GM20431 (cell line): ENCODE measurements at regions not wholly inside any gene's neighbourhood (a gene's known extent, or its start where the extent isn't known, plus 50 kb on each side); places are given as distances from the start of the nearest gene placed in this dataset.
"Not testable (repeated sequence)": the region's sequence is repeated elsewhere in the genome, so short reads cannot be mapped to it uniquely, and the experiment has no call there.

Experiments used
- in situ Hi-C: fragments of 300-500 bp; cut with MseI, MboI; formaldehyde crosslinking; loops from one replicate; pipeline ENCODE4 v1.15.0; 2020; ENCODE audit warnings: low sequenced_read_pairs; ENCODE audit not compliant: unreplicated experiment

DNA sequence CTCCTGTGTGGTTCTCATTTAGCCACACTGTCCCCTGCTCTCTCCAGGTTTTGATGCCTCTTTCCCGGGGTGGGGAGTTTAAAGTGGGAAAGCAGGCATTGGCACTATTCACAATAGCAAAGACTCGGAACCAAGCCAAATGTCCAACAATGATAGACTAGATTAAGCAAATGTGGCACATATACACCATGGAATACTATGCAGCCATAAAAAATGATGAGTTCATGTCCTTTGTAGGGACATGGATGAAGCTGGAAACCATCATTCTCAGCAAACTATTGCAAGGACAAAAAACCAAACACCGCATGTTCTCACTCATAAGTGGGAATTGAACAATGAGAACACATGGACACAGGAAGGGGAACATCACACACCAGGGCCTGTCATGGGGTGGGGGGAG is 117.6 kb upstream of the PITX1 start:
- in situ Hi-C loops: not testable (repeated sequence)

DNA sequence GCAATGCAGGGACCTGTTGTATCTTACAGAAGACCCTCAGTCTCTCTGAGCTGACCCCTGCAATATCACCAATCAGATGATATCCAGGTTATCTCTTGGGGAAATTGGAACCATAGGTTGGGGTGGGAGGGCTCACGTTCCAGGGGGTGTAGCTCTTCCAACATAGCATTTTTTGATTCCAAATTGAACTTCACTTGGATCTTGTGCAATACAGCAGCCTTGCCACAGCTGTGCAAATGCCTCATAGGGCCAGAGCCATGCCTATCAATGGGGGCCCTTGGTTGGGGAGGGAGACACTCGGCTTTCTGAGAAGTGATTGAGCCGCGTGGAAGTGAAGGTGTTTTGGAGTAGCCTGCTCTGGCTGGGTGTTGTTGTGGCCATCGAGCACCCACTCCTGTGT is 117.2 kb upstream of the PITX1 start:
- in situ Hi-C loops: no loop called here

DNA sequence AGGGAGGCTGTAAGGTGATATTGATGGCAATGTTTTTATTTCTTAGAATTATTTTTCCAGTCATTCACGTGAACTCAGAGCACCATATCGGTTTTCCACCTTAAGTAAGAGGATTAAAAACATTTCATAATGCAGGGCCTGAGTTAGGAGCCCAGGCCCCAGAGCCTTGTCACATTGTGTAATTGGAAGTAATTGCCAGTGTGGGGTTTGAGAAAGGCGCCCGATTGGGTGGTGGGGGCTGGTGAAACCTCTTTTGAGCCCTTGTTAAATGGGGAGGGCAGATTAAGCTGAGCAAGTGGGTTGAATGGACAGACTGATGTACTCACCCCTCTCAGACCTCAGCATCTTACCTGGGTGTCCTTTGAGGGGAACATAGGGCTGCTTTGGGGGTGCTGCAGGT is 116.7 kb upstream of the PITX1 start:
- in situ Hi-C loops: no loop called here

DNA sequence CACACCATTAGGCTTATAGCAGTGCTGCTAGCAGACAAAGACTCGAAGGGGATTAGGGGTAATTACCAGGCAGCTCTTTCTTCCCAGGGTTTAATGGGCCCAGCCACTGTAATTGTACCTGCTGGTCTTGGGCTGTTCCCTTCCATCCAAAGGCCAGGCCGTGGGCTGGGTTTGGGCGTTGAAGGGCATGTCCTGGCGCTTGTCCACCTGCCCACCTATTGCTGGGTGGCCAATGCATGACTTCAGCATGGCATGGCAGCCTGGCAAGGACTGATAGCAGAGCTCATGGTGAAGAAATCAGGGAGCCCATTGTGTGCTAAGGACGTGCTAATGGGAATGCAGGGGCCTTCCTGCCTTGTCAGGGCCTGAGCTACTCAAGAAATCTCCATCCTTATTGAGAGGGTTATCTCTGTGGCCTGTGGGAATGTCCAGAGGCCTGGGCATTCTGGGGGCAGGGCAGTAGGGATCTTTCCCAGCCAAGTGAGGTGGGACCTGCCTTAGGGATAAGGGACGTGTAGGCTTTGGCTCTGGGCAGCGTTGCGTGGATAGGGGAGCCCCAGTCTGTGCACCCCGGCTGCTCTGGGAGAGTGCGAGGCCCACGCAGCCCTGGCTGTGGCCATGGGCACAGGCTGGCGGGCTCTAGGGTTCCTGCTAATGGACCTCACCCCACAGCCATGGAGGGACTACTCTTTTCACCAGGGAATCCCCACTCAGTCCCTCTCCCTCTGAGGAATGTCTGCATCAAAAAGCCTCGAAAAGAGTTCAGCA is 116.1 kb upstream of the PITX1 start:
- in situ Hi-C loops: no loop called here

DNA sequence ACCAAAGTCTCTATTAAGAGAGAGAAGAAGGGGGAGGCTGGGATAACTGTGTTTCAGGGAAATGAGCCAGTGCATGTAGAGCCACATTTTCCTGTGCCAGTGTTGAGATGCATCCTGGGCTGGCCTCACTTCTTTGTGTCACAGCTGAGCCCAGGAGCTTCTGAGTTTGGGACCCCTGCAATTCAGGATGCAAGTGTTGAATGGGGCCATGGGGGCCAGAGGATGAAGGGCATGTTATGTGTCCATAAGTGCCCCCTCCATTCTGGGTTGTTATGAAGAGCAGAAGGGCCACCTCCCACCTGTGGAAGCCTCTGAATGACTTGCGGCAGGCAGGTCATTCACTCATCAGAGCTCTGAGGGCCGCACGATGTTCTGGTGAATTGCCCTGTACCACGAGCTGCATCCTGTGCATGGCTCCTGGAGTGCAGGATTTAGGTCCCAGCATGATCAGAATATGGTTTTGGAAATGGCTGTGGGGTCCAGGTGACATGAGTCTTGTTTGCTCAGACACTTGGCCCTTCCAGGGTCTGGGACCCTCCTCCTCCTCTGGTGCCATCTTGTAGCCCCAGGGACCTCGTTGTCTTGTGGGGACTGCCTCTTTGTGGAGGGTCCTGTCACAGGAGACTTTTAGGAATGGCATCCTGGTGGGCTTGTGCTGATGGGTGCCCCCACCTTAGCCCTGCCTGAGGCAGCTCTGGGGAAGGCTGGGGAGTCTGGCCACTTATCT is 115.4 kb upstream of the PITX1 start:
- in situ Hi-C loops: no loop called here

DNA sequence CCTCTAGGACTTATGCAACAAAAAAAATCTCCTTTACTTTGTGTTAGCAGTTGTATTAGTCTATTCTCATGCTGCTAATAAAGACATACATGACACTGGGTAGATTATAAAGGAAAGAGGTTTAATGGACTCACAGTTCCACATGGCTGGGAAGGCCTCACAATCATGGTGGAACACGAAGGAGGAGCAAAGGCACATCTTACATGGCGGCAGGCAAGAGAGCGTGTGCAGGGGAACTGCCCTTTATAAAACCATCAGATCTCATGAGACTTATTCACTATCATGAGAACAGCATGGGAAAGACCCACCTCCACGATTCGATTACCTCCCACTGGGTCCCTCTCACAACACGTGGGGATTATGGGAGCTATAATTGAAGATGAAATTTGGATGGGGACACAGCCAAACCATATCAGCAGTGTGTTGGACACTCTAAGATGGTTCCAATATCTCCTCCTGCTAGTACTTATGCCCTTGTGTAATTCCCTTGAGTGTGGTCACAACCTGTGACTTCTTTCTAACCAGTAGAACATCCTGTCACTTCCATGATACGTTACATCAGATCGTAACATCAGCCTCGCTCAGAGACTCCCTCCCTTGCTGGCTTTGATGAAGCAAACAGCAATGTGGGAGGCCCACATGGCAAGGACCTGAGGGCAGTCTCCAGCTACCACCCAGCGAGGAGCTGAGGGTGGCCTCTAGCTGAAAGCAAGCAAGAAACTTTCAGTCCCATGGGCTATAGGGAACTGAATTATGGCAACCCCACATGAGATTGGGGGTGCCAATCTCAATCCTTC is 113.5 kb upstream of the PITX1 start:
- in situ Hi-C loops: no loop called here

DNA sequence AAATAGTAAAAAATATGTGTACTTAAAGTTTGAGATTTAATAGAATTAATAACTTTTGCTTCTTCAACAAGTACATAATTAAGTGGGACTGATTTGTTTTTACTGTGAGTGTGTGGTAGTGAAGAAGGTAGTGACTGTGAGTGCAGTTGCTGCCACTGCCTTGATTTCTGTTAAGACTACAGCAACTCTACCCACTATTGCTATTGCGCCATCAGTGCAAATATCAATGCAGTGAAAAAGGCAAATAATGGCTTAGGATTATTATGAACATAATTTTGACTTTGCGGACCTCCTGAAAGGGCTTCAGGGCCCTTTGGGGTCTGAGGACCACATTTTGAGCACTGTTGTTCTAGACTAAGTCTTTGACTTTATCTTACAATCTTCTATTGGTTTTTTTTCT is 112.0 kb upstream of the PITX1 start:
- in situ Hi-C loops: no loop called here

DNA sequence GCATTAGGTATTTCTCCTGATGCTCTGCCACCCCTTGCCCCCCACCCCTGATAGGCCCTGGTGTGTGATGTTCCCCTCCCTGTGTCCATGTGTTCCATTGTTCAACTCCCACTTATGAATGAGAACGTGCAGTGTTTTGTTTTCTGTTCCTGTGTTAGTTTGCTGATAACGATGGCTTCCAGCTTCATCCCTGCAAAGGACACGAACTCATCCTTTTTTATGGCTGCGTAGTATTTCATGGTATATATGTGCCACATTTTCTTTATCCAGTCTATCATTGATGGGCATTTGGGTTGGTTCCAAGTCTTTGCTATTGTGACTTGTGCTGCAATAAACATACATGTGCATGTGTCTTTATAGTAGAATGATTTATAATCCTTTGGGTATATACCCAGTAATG is 109.7 kb upstream of the PITX1 start:
- in situ Hi-C loops: not testable (repeated sequence)

DNA sequence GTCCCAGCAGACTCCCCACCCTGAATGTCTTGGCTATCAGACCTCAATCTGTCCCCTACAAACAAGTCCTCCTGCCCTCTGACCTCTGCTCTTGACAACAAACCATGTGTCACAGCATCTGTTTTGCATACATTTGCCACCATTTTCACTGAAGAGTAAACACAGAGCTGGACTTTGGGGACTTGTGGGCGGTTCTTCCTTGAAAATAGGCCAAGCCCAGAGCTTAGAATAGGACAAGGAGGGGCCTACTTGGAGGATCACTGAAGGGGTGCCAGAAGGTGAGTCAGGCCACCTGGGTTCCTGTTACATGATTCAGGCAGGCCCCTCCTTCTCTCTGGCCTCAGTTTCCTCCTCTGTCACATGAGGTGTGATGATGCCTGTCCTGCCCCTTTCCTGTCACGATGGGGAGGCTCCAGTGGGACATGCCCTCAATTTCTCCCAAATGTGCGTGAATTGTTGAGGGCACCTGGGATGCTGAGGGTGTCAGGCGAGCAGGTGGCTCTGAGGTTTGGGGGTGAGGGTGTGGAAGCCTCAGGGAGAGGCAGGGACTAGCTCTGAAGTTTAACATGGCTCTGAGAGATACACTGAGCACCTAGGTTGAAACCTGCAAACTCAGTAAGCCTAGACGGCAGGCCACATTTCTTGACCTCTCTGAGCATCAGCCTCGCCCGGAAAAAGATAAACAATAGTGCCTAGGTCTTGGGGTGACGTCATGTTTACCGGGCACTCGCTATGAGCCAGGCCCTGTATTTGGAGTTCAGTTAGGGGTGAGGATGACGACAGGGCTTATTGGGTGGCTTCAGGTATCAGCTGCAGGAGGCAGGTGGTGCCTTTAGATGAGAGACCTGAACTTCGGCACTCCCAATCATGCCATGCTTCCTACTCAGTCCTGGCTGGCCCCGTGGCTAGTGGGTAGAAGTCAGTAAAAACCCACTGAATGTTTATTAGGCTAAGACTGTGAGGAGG is 107.6 kb upstream of the PITX1 start:
- in situ Hi-C loops: no loop called here

DNA sequence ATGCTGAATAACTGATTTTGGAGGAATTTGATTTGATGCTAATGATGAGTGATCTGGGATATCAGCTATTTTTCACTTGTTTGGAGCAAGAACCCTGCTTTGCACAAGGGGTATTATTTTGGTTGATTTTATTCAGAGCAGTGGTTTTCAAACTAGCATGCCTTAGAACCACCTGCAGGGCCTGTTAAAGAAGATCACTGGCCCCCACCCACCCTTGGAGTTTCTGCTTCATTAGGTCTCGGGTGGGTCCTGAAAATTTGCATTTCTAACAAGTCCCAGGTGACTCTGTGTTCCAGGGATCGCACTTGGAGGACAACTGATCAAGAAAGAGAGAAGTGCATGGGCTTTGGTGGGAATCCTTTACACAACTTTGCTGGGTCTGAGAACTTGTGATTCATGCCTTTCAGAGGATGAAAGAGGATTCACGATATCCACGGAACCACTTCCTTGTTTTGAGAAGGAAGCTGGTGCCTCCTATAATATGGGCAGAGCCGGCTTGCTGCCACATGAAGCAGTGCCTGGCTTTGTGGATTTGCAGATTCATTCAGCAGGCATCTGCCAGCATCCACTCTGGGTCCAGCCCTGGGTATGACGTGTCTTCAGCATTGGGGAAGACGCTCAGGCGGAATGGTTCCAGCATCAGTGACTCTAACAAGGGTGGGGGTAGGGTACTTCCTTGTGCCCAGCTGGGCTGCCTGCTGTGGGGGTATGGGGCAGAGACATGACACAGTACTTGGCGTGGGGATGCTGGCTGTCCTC is 106.6 kb upstream of the PITX1 start:
- in situ Hi-C loops: no loop called here

DNA sequence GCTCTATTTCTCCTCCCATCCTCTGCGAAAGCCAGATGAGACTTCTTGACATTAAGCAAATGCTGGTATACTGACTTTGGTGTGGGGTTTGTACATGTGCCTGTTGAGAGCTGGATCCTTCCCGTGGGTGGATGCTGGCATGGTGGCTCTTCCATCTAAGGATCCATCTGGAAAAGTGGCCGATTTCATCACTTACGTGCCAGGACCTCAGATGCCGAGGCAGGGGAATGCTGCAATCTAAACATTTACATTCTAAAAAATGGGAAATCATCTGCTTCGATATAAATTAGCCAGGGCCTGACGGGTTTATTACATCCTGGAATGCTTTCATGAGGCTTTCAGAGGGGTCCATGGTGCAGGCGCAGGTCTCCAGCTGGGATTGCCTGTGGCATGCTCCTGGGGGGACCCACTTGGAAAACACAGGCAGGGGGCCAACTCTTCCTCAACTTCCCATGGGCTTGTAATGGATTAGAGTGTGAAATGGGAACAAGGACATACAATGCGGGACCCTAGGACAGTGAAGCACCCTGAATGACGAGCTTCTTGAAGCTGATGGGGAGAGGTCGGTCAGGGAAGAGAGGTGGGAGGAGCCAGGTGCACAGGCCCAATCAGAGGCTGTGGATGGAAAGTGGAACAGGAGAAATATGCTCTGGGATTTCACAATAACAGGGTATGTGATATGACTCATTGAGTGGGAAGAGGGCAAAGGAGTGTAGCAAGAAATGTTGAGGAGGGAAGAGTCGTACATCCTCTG is 105.5 kb upstream of the PITX1 start:
- in situ Hi-C loops: no loop called here

DNA sequence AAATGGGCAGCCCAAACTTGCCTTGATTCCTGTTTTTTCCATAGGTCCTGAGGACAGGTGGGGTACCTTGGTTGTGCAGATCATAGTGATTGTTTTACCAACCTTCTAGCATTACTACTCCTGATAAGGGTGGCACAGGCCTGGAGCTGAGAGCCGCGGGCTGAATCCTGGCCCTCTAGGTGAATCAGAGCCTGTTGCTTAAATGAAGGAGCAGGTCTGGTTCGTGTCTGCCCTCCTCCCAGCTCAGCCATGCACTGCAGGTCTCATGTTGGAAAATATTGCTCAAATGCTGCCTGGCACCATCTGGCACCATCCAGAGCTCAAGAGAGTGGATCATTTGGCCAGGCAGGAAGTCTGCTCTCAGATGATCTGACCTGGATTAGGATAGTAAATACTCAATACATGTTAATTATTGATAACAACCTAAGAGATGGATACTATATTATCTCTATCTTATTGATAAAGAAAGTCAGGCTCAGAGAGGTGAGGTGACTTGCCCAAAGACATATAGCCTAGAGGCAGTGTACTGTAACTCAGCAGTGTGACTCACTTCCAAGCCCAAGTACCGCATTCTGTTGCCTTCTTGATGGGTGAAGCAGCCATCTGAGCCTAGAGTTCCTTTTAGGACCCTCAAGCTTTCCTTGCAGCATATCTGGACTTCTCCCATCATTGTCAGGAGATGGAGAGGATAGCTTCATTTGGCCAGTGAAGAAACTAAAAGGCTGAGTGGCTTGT is 104.3 kb upstream of the PITX1 start:
- in situ Hi-C loops: no loop called here

DNA sequence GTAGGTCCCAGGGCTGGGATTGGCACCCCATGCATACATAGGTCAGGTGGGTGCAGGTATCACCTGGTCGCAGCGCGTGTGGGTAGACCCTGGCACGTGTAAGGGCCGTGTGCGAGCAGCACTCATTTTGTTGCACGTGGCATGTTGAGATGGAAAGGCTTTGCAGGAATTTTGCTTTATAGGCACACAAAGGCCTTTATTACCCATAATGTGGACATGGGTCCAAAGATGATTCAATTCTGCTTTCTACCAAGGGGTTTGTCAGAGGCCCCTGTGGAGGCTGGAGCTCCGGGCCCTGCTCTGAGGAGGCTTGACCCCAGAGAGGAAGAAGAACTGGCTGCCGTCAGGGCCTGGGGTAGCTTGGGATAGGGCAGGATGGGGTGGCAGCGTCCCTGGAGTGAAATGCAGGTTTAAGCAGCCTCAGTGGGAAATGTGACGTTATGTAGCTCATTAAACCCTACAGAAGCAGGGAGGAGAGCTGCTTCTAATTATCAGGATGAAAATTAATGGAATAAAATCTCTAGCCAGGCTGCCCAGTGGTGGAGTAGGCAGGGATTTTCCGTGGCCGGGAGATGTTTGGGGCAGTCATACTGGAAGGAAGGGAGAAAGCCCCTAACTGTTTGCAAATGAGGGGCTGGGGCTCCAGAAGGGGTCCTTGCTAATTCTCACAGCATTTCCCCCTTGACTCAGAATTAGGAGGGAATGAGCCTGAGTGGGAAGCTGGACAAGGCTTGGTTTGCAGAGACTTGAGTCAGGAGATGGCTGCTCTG is 103.3 kb upstream of the PITX1 start:
- in situ Hi-C loops: no loop called here

DNA sequence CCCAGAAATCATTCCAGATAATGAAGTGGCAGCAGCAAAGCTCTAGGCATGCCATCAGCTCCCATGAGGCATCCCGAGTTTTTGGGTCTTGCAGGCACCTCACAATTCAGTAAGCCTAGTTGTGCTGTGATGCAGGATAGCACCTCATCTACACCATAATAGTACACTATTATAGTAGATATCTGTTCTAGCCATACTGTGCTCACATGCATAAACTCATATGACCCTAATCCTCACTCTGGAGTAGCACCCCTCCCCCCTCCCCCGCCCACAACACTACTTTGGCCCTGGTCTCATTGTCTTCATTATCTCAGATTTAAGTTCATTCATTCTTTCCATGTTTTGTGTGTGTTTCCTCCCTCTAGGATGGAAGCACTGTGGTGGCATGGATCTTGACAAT is 102.5 kb upstream of the PITX1 start:
- in situ Hi-C loops: no loop called here

DNA sequence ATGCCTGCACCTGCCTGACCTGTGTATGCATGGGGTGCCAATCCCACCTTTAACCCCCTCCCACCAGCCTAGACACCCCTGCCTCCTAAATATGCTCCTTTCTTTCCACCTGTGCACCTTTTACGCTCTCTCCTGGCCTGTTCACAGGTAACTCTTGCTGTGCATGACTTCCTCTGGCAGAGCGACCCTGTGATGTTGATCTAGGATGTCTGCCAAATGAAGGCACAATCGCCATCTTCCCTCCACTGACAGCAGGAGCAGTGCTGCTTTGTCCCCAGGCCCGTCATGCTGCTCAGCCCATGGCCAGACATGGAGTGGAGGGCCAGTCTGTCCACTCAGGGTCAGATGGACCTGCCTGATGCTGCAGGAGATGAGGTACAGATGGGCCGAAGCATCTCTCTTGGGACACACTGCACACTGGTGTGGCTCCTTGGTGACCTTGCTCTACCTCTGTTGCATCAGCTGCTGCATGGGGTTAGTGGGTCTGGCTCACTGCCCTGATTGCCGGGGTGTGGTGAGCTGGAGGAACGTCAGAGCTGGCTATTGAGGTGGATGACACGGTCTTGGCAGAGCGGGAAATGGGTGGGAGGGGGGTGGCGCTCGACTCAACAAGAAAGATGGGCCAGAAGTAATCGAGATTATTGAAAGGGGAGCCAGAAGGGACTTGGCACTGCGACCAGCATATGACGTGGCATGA is 101.7 kb upstream of the PITX1 start:
- in situ Hi-C loops: no loop called here

DNA sequence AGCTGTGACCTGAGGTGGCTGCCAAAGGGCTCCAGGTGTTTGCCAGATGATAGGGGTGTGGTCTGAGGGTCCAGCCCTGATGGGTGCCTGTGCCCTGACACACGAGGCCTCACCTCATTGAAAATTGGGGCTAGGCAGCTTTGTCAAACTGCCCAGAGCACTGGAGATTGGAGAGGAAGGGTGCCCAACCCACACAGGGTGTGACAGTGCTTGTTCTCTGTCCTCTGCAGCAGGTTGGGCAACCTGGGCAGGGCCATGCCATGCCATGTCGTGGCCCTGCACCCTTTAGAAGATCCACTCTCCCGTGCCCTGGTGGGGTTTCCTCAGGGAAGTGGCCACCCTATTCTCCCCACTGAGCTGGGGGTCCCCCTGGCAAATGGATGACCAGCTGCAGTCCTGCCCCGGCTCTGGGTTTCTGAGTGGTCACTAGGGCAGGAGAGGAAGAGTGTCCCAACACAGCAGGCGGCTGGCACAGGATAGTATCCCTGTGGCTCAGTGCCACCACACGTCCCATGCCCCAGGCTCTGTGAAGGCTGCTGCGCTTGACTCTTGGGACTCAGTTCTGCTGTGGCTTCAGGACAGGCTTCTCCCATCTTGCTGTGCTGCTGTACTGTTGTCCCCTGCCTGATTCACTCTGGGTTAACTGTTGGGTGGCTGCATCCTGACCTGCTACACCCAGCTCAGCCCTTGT is 100.8 kb upstream of the PITX1 start:
- in situ Hi-C loops: no loop called here
